ENCODE measurements at regions not wholly inside any gene's neighbourhood (a gene's known extent, or its start where the extent isn't known, plus 50 kb on each side); places are given as distances from the start of the nearest gene placed in this dataset.

DNA sequence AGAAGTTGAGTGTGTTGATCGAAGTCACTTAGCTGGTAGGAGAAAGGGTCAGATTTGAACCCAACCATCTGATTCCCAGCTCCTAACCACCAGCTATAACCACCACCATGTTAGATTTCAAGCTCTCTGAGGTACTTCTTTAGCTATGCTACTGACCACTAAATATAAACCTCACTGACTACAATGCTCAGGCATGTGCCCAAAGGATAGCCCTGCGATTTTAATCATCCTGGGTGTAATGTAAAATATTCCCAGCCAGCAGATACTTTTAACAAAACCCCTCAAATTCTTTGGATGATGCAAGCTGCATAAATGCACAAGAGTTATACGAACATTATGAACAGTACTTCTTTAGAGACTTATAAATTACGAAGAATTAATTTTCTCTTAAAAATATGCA is 115.2 kb upstream of the TSC22D2 start:
- Histone ChIP-seq H3K9me3 (no peaks in the 10 kb centered on the region), H4K20me1 (no peaks in the 10 kb centered on the region), H3K27me3 (no peaks in the 10 kb centered on the region), H3K4me1 (no peaks in the 10 kb centered on the region), H3K4me3 (no peak overlapping the region), H3K36me3 (no peaks in the 10 kb centered on the region), H3K27ac (no peak overlapping the region), H3K9ac (no peak overlapping the region), H3K4me2 (no peak overlapping the region)
- TF ChIP-seq Cebpa-rat (IDR thresholded peaks at IDR 0.05): no peak

DNA sequence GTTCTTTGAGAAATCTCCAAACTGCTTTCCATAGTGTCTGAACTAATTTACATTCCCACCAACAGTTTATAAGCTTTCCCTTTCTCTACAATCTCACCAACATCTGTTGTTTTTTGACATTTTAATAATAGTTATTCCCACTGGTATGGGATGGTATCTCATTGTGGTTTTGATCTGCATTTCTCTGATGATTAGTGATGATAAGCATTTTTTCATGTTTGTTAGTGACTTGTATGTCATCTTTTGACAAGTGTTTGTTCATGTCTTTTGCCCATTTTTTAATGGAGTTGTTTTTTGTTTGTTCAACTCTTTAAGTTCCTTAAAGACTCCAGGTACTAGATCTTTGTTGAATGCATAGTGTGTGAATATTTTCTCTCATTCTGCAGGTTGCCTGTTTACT is 116.6 kb upstream of the TSC22D2 start:
- Histone ChIP-seq H3K9me3 (no peaks in the 10 kb centered on the region), H3K36me3 (no peaks in the 10 kb centered on the region), H3K27me3 (no peaks in the 10 kb centered on the region), H3K4me2 (no peak overlapping the region), H3K27ac (no peak overlapping the region), H3K9ac (no peak overlapping the region), H3K4me3 (no peak overlapping the region), H4K20me1 (no peaks in the 10 kb centered on the region), H3K4me1 (no peaks in the 10 kb centered on the region)
- no peak for TF ChIP-seq Cebpa-rat (IDR thresholded peaks at IDR 0.05)

DNA sequence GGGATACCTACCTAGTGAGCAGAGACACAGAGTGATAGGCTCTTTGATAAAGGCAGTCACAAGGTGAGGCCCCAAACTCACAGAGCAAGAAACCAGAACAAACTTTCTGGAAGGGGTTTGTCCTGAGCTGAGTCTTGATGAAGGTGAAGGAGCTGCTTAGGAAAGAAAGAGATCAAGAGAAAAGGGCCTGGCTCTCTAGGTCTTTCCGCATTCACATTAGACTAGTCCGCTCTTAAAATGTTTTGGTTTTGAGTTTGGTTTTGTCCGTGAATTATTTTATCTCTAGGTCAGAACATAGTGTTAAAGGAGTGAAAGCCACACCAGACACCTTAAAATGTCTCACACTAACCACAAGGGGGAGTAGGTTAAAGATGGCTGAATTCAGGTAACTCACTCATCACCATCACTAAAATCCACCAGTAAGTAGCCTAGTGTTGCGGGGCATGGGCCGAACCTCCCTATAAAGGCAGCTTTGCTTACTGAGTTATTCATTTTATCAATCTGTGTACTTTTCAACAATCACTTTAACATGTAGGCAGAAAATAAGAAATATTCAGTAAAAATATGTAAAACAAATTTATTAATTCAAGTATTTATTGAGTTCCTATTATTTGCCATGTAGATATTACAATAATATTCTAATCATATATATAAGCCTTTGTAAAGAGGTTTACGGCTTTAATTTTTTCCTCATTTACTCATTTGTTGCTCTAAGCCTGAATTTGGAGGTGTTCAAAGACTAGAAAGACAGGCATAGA is 121.5 kb upstream of the TSC22D2 start:
- Histone ChIP-seq H4K20me1 (no peaks in the 10 kb centered on the region), H3K4me2 (no peak overlapping the region), H3K27me3 (no peaks in the 10 kb centered on the region), H3K36me3 (no peaks in the 10 kb centered on the region), H3K9ac (no peak overlapping the region), H3K4me1 (no peaks in the 10 kb centered on the region), H3K4me3 (no peak overlapping the region), H3K27ac (no peak overlapping the region), H3K9me3 (peaks cover 5% of the 10 kb centered on the region; the same call in 1 of the 2 replicates)
- no peak for TF ChIP-seq Cebpa-rat (IDR thresholded peaks at IDR 0.05)

DNA sequence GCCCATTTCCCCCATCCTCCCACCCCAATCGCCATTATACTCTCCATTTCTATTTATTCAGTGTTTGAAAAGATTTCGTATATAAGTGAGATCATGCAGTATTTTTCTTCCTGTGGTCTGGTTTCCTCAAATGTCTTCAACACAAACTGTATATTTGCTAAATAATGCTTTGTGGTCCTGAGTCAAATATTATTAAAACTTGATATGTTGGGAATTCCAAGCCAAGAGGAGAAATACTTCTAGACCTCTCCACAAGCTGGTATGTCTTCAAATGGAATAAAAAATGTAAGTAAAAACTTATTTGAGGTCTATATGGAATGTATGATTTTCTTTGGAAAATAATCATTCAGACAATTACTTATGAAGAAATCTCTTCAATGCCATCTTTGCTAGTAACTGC is 122.5 kb upstream of the TSC22D2 start:
- no peaks in the 10 kb centered on the region for H4K20me1 ChIP-seq
- no peaks in the 10 kb centered on the region for H3K27me3 ChIP-seq
- peaks cover 8% of the 10 kb centered on the region for H3K9me3 ChIP-seq
- no peaks in the 10 kb centered on the region for H3K36me3 ChIP-seq
- no peak overlapping the region for H3K4me3 ChIP-seq
- no peak overlapping the region for H3K27ac ChIP-seq
- TF ChIP-seq Cebpa-rat (IDR thresholded peaks at IDR 0.05): no peak
- H3K4me2 ChIP-seq: no peak overlapping the region
- H3K9ac ChIP-seq: no peak overlapping the region
- peaks cover 5% of the 10 kb centered on the region for H3K4me1 ChIP-seq

DNA sequence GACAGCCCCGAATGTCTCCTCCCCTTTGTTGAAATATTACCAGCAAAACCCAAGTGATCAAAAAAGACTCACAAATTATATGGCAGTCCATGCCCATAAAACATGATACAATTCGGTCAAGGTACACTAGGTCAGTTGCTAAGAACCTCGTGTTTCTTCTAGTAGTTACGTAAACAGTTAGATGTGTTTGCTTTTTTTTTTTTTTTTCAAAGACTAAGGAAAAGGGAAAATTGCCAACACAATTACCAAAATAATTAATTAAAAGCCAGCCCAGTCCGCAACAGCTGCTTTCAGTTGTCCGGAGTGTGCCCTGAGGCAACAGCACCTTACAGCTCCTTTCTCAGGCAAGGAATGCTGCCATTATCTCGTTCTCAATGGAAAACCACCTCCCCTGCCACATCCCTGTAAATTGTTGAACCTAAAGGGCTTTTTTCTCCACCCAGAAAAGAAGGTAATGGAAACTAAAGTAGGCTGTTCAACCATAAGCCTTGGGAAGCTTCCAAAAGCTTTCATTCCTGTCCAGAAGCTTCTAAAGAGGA is 129.2 kb upstream of the TSC22D2 start:
- no peak for TF ChIP-seq Cebpa-rat (IDR thresholded peaks at IDR 0.05)
- H3K4me2 ChIP-seq: no peak overlapping the region

DNA sequence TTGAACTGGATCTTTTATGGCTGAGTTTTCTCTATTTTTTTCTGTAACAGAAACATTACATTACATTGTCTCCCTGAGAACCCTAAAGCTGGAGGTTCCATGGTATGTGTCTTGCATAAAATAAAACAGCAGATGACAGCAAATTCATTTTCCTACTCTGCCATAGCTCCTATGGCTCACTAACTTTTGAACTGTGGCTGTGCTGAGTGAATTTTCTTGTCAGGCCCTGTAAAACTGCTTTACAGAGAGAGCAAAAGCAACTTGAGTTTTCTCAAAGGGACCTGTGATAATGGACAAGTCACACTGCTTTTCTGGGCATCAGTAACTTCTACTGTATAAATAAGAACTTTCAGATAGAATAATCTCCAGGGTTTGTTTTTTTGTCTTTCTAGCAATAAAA is 129.9 kb upstream of the TSC22D2 start:
- Histone ChIP-seq H4K20me1 (no peaks in the 10 kb centered on the region), H3K9me3 (peaks cover 13% of the 10 kb centered on the region), H3K27ac (no peak overlapping the region), H3K4me3 (no peak overlapping the region), H3K9ac (no peak overlapping the region), H3K4me2 (no peak overlapping the region), H3K27me3 (no peaks in the 10 kb centered on the region), H3K4me1 (peaks cover 7% of the 10 kb centered on the region), H3K36me3 (no peaks in the 10 kb centered on the region)
- no peak for TF ChIP-seq Cebpa-rat (IDR thresholded peaks at IDR 0.05)

More for the DNA sequence above, 129.2 kb upstream of the TSC22D2 start:
- Histone ChIP-seq H4K20me1 (no peaks in the 10 kb centered on the region), H3K36me3 (no peaks in the 10 kb centered on the region), H3K4me1 (peaks cover 7% of the 10 kb centered on the region), H3K9ac (no peak overlapping the region), H3K9me3 (peaks cover 13% of the 10 kb centered on the region), H3K4me3 (no peak overlapping the region), H3K27me3 (no peaks in the 10 kb centered on the region), H3K27ac (no peak overlapping the region)

DNA sequence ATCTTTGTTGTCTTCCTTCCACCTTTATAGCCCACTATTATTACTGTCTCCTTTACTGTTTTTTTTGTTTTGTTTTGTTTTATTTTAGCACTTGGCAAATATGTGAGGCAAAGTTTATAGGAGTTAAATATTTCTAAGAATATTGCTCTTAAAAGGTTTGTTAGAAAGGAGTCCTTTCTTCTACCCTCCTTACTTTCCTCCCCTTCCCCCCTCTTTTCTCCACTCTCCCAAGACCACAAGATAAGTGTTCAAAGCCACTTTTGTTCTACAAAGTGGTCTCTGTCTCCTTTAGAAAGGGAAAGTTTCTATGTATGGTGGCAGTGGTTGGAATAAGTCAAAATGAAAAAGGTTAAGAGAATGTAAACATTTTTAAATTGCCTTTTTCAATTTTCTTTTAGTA is 130.7 kb upstream of the TSC22D2 start:
- Histone ChIP-seq H3K4me3 (no peak overlapping the region), H4K20me1 (no peaks in the 10 kb centered on the region), H3K27ac (no peak overlapping the region), H3K9ac (no peak overlapping the region), H3K4me2 (no peak overlapping the region), H3K4me1 (peaks cover 7% of the 10 kb centered on the region), H3K36me3 (no peaks in the 10 kb centered on the region), H3K27me3 (no peaks in the 10 kb centered on the region), H3K9me3 (peaks cover 11% of the 10 kb centered on the region)
- TF ChIP-seq Cebpa-rat (IDR thresholded peaks at IDR 0.05): no peak

DNA sequence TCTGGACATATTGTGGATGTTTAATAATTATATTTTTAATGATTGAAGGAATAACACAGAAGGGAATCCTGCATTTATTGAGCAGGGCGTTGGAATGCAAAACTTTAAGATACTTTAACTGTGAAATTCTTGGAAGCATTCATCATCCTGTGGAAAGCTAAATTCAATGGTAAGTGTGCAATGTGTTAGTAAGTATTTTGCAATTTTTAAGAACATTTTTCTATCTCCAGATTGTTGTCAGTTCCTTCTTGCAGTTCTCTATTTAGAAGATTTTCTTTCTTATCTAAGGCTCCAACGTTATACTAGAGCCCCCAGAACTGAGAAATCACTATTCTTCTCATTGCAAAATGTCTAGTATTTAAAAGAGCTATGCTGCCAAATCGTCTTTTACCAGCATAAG is 132.2 kb upstream of the TSC22D2 start:
- no peak overlapping the region for H3K27ac ChIP-seq
- no peak overlapping the region for H3K4me2 ChIP-seq
- no peak for TF ChIP-seq Cebpa-rat (IDR thresholded peaks at IDR 0.05)
- no peak overlapping the region for H3K4me3 ChIP-seq
- no peaks in the 10 kb centered on the region for H3K27me3 ChIP-seq
- H3K36me3 ChIP-seq: no peaks in the 10 kb centered on the region
- H3K9ac ChIP-seq: no peak overlapping the region
- H3K9me3 ChIP-seq: peaks cover 8% of the 10 kb centered on the region
- peaks cover 5% of the 10 kb centered on the region for H3K4me1 ChIP-seq
- no peaks in the 10 kb centered on the region for H4K20me1 ChIP-seq

DNA sequence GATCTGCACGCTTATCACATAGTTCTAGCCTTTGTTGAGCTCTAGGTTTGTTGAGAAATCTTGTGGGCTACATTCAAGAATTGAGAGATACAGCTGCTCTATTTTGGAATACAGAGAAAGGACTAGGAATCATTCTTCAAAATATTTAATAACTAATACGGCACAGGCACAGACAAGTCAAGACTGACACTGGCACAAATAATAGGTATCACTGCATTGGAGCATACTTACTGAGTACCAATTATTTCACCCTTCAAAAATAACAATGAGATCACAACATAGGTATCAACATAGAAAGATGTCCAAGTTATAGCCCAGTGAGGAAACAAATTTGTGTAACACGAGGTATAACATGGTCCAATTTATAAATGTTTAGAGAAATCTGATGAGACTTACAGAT is 133.7 kb upstream of the TSC22D2 start:
- no peaks in the 10 kb centered on the region for H3K4me1 ChIP-seq
- no peak overlapping the region for H3K4me2 ChIP-seq
- no peaks in the 10 kb centered on the region for H4K20me1 ChIP-seq
- H3K27ac ChIP-seq: no peak overlapping the region
- H3K4me3 ChIP-seq: no peak overlapping the region
- no peak for TF ChIP-seq Cebpa-rat (IDR thresholded peaks at IDR 0.05)
- H3K9ac ChIP-seq: no peak overlapping the region
- H3K36me3 ChIP-seq: no peaks in the 10 kb centered on the region
- no peaks in the 10 kb centered on the region for H3K9me3 ChIP-seq
- H3K27me3 ChIP-seq: no peaks in the 10 kb centered on the region

DNA sequence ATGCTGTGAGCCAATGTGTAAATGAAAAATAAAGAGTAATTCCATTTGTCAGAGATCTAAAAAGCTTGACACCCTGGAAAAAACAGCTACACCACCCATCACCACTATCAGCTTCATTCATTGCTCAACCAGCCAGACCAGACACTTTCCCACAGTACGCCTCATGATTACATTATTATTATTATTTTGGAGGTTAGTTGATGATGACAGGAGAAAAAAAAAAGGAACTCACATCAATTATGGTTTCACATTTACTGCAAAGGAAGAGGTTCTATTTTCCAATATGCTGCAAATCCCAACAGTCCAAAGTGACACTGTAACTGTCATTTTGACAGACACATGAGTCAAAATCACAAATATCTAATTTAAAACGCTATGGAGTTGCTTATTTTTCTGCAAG is 134.7 kb upstream of the TSC22D2 start:
- Histone ChIP-seq H3K4me1 (no peaks in the 10 kb centered on the region), H3K27ac (no peak overlapping the region), H4K20me1 (no peaks in the 10 kb centered on the region), H3K4me3 (no peak overlapping the region), H3K9ac (no peak overlapping the region), H3K27me3 (no peaks in the 10 kb centered on the region), H3K9me3 (no peaks in the 10 kb centered on the region), H3K4me2 (no peak overlapping the region), H3K36me3 (no peaks in the 10 kb centered on the region)
- TF ChIP-seq Cebpa-rat (IDR thresholded peaks at IDR 0.05): no peak

All from BLaER1 (cell line).